ENCODE measurements at regions not wholly inside any gene's neighbourhood (a gene's known extent, or its start where the extent isn't known, plus 50 kb on each side); places are given as distances from the start of the nearest gene placed in this dataset.
A peak's percentile ranks its signal among the peaks of the same experiment; 100 is the strongest.

- TF ChIP-seq ATF7 (IDR thresholded peaks at IDR 0.05) (0 out of 2 replicates have a peak, but pooled peaks have one; percentile 13), ATF7 (CRISPR knock-in tag; IDR thresholded peaks at IDR 0.05) (0 out of 2 replicates have a peak, but pooled peaks have one; percentile 26), RFXAP (CRISPR knock-in tag; IDR thresholded peaks at IDR 0.05; ENCODE audit: borderline replicate concordance) (no peak), TFDP2 (CRISPR knock-in tag; IDR thresholded peaks at IDR 0.05) (no peak), RBFOX2 (IDR thresholded peaks at IDR 0.05; ENCODE audit: low read depth, low read length) (no peak), MXD1 (CRISPR knock-in tag; IDR thresholded peaks at IDR 0.05) (no peak), NCOA2 (CRISPR knock-in tag; IDR thresholded peaks at IDR 0.05) (peak; percentile 79), NR1H2 (CRISPR knock-in tag; IDR thresholded peaks at IDR 0.05; ENCODE audit: borderline replicate concordance, low read depth) (no peak), ZNF441 (CRISPR knock-in tag; IDR thresholded peaks at IDR 0.05; ENCODE audit: borderline replicate concordance) (no peak), SMYD3 (CRISPR knock-in tag; IDR thresholded peaks at IDR 0.05) (no peak), RXRB (CRISPR knock-in tag; IDR thresholded peaks at IDR 0.05; ENCODE audit: borderline replicate concordance) (peak; percentile 67), HNRNPH1 (optimal IDR thresholded peaks at IDR 0.05; ENCODE audit: low read depth, low read length) (no peak), MIER3 (CRISPR knock-in tag; IDR thresholded peaks at IDR 0.05; ENCODE audit: borderline replicate concordance) (0 out of 2 replicates have a peak, but pooled peaks have one; percentile 33), PITX1 (CRISPR knock-in tag; IDR thresholded peaks at IDR 0.05) (no peak), MAFK (conservative IDR thresholded peaks at IDR 0.05 in 1 of 2, IDR thresholded peaks at IDR 0.05 in 1 of 2; ENCODE audit: low read length in 2 of 2) (0 out of 4 replicates have a peak, but pooled peaks of 1 of the 2 experiments have one; percentile 4), JUNB (CRISPR knock-in tag; IDR thresholded peaks at IDR 0.05; ENCODE audit: borderline replicate concordance) (peak; percentile 68; the same call in 1 of the 2 replicates), ZNF160 (CRISPR knock-in tag; IDR thresholded peaks at IDR 0.05) (no peak), ZNF224 (CRISPR knock-in tag; IDR thresholded peaks at IDR 0.05) (no peak), PAXIP1 (CRISPR knock-in tag; conservative IDR thresholded peaks at IDR 0.05) (peak; percentile 58), ARID3A (IDR thresholded peaks at IDR 0.05; ENCODE audit: low read depth, low read length) (peak; percentile 55; the same call in 1 of the 2 replicates), CHD2 (IDR thresholded peaks at IDR 0.05; ENCODE audit: low read depth, low read length) (no peak), ZNF644 (CRISPR knock-in tag; IDR thresholded peaks at IDR 0.05; ENCODE audit: low read depth) (peak; percentile 55; the same call in 1 of the 2 replicates), ZNF3 (CRISPR knock-in tag; IDR thresholded peaks at IDR 0.05) (0 out of 2 replicates have a peak, but pooled peaks have one; percentile 33), ZFP41 (CRISPR knock-in tag; IDR thresholded peaks at IDR 0.05; ENCODE audit: borderline replicate concordance) (no peak)
These were observed 255.8 kb upstream of the CRY1 start (continued) for GRCh38 chr12:107349008-107349747.
